Retinal pigment epithelial cell (primary cell): ENCODE measurements at regions not wholly inside any gene's neighbourhood (a gene's known extent, or its start where the extent isn't known, plus 50 kb on each side); places are given as distances from the start of the nearest gene placed in this dataset.

ENCODE experiments used
- DNase-seq: peaks from one replicate; pipeline ENCODE4 v3.0.0-alpha.2; 2010; ENCODE audit warnings: low read depth
- H3K4me3 ChIP-seq: 2 replicates; pipeline ENCODE4 v1.5.1; 2011; ENCODE audit warnings: mild to moderate bottlenecking, low read length, control low read depth, moderate library complexity
- CTCF ChIP-seq: conservative IDR thresholded peaks from 2 replicates; pipeline ENCODE4 v1.5.1; 2011; ENCODE audit warnings: low read depth, low read length, control low read depth, inconsistent platforms

- TF ChIP-seq CTCF = no peak
- no peak overlapping the region for H3K4me3 ChIP-seq
- DNase-seq = no peak
Measured at GRCh38 chr11:64499261-64500004, 56.3 kb upstream of the SLC22A11 start.

- DNase-seq = no peak
Measured at GRCh38 chr11:64500176-64501013, 55.3 kb upstream of the SLC22A11 start.

GRCh38 chr11:64501500-64502427, 54.0 kb upstream of the SLC22A11 start:
- H3K4me3 ChIP-seq = no peak overlapping the region
- DNase-seq = no peak
- TF ChIP-seq CTCF = no peak

More at GRCh38 chr11:64500176-64501013, 55.3 kb upstream of the SLC22A11 start:
- H3K4me3 ChIP-seq = no peak overlapping the region
- TF ChIP-seq CTCF = no peak

GRCh38 chr11:64502634-64503033, 53.1 kb upstream of the SLC22A11 start:
- no peak for DNase-seq
- no peak for TF ChIP-seq CTCF
- H3K4me3 ChIP-seq = no peak overlapping the region

GRCh38 chr11:64503186-64503753, 52.5 kb upstream of the SLC22A11 start:
- H3K4me3 ChIP-seq = no peak overlapping the region
- no peak for DNase-seq
- no peak for TF ChIP-seq CTCF

GRCh38 chr11:64504999-64505398, 50.7 kb upstream of the SLC22A11 start:
- no peak overlapping the region for H3K4me3 ChIP-seq
- DNase-seq = no peak
- no peak for TF ChIP-seq CTCF
